HEK293 (cell line): ENCODE measurements at regions not wholly inside any gene's neighbourhood (a gene's known extent, or its start where the extent isn't known, plus 50 kb on each side); places are given as distances from the start of the nearest gene placed in this dataset.

Experiments used
- CTCF ChIA-PET: fragments of 350-600 bp; formaldehyde crosslinking; extraction: SDS; loops from one replicate; lab custom pipeline; 2021; ENCODE audit warnings: antibody characterized with exemption; lab: Yijun Ruan, JAX
- POLR2A ChIA-PET: fragments of 300-600 bp; formaldehyde crosslinking; extraction: SDS; loops from one replicate; lab custom pipeline; 2020; ENCODE audit warnings: antibody characterized with exemption, inconsistent platforms; lab: Yijun Ruan, JAX
- H3K27ac ChIP-seq: fragments of 200-500 bp; sonication (Bioruptor generic); 2 replicates; pipeline ENCODE4 v1.5.1; 2014; ENCODE audit warnings: low read depth, low read length, control low read depth, inconsistent platforms; ENCODE audit errors: extremely low read depth
- H3K36me3 ChIP-seq, 2 experiments: fragments of 200-500 bp in 1 of 2; sonication (Bioruptor generic) in 1 of 2; 1 replicate in 1 of 2; 2 replicates in 1 of 2; pipeline ENCODE4 v1.5.1; 2014 to 2017; ENCODE audit warnings: inconsistent platforms in 2 of 2, low read length in 2 of 2; ENCODE audit not compliant: control insufficient read depth in 2 of 2, insufficient read depth in 1 of 2
- H3K4me1 ChIP-seq: fragments of 200-500 bp; sonication (Bioruptor generic); 2 replicates; pipeline ENCODE4 v1.5.1; 2014; ENCODE audit warnings: mild to moderate bottlenecking, low read length, inconsistent platforms; ENCODE audit not compliant: control insufficient read depth, insufficient read depth
- H3K4me3 ChIP-seq: 2 replicates; pipeline ENCODE4 v1.5.1; 2011; ENCODE audit warnings: low read depth, mild to moderate bottlenecking, control low read depth, low read length, moderate library complexity
- H3K9me3 ChIP-seq: fragments of 200-500 bp; sonication (Bioruptor generic); 2 replicates; pipeline ENCODE4 v1.5.1; 2014; ENCODE audit warnings: low read depth, low read length, inconsistent platforms; ENCODE audit not compliant: control insufficient read depth, insufficient read depth
- KLF8 ChIP-seq: fragments of 450-650 bp; formaldehyde crosslinking; IDR thresholded peaks from 2 replicates; pipeline ENCODE4 v1.5.1; 2016; ENCODE audit warnings: missing biosample characterization, missing genetic modification characterization
- MZF1 ChIP-seq: fragments of 450-650 bp; formaldehyde crosslinking; IDR thresholded peaks from 2 replicates; pipeline ENCODE4 v1.5.1; 2017; ENCODE audit warnings: missing biosample characterization, missing genetic modification characterization, borderline replicate concordance
- PRDM1 ChIP-seq: fragments of 450-650 bp; formaldehyde crosslinking; IDR thresholded peaks from 2 replicates; pipeline ENCODE4; 2016; ENCODE audit warnings: missing biosample characterization, missing genetic modification characterization
- SCRT1 ChIP-seq: fragments of 450-650 bp; formaldehyde crosslinking; IDR thresholded peaks from 2 replicates; pipeline ENCODE4 v1.5.1; 2016; ENCODE audit warnings: missing biosample characterization, missing genetic modification characterization, borderline replicate concordance
- SETDB1 ChIP-seq: IDR thresholded peaks from one replicate; pipeline ENCODE4 v1.6.1; 2017; ENCODE audit warnings: mild to moderate bottlenecking, low read length, moderate library complexity, mixed read lengths; ENCODE audit not compliant: insufficient read length
- TRIM28 ChIP-seq: IDR thresholded peaks from 2 replicates; pipeline ENCODE4 v1.6.1; 2011; ENCODE audit warnings: low read length, control low read depth, borderline replicate concordance
- ZBTB7A ChIP-seq: fragments of 450-650 bp; formaldehyde crosslinking; IDR thresholded peaks from 2 replicates; pipeline ENCODE4 v1.5.1; 2016; ENCODE audit warnings: low read depth, missing biosample characterization, missing genetic modification characterization
- ZNF114 ChIP-seq: fragments of 450-650 bp; formaldehyde crosslinking; IDR thresholded peaks from 2 replicates; pipeline ENCODE4 v1.5.0; 2017; ENCODE audit warnings: missing biosample characterization, missing genetic modification characterization
- ZNF132 ChIP-seq: fragments of 450-650 bp; formaldehyde crosslinking; IDR thresholded peaks from 2 replicates; pipeline ENCODE4 v1.5.1; 2017; ENCODE audit warnings: missing biosample characterization, missing genetic modification characterization, borderline replicate concordance
- ZNF133 ChIP-seq: fragments of 450-650 bp; formaldehyde crosslinking; IDR thresholded peaks from 2 replicates; pipeline ENCODE4 v1.5.1; 2016; ENCODE audit warnings: missing biosample characterization, missing genetic modification characterization
- ZNF157 ChIP-seq: fragments of 450-650 bp; formaldehyde crosslinking; IDR thresholded peaks from 2 replicates; pipeline ENCODE4 v1.5.1; 2016; ENCODE audit warnings: missing biosample characterization, missing genetic modification characterization
- ZNF19 ChIP-seq: fragments of 450-650 bp; formaldehyde crosslinking; IDR thresholded peaks from 2 replicates; pipeline ENCODE4; 2016; ENCODE audit warnings: missing biosample characterization, missing genetic modification characterization, low read depth
- ZNF221 ChIP-seq: fragments of 450-650 bp; formaldehyde crosslinking; IDR thresholded peaks from 2 replicates; pipeline ENCODE4 v1.5.1; 2017; ENCODE audit warnings: missing biosample characterization, missing genetic modification characterization, borderline replicate concordance
- ZNF24 ChIP-seq: fragments of 450-650 bp; formaldehyde crosslinking; IDR thresholded peaks from 2 replicates; pipeline ENCODE4 v1.5.1; 2016; ENCODE audit warnings: missing biosample characterization, missing genetic modification characterization
- ZNF302 ChIP-seq: fragments of 450-650 bp; formaldehyde crosslinking; IDR thresholded peaks from 2 replicates; pipeline ENCODE4 v1.5.1; 2016; ENCODE audit warnings: missing biosample characterization, missing genetic modification characterization, low read depth
- ZNF398 ChIP-seq: fragments of 450-650 bp; formaldehyde crosslinking; IDR thresholded peaks from 2 replicates; pipeline ENCODE4 v1.5.1; 2017; ENCODE audit warnings: missing biosample characterization, missing genetic modification characterization
- ZNF521 ChIP-seq: fragments of 450-650 bp; formaldehyde crosslinking; IDR thresholded peaks from 2 replicates; pipeline ENCODE4 v1.5.1; 2017; ENCODE audit warnings: missing biosample characterization, mild to moderate bottlenecking, missing genetic modification characterization
- ZNF654 ChIP-seq: fragments of 450-650 bp; formaldehyde crosslinking; IDR thresholded peaks from 2 replicates; pipeline ENCODE4 v1.5.1; 2016; ENCODE audit warnings: low read depth, missing biosample characterization, missing genetic modification characterization
- ZNF660 ChIP-seq: fragments of 450-650 bp; IDR thresholded peaks from 2 replicates; pipeline ENCODE4 v1.5.1; 2018; ENCODE audit warnings: missing biosample characterization, mild to moderate bottlenecking, missing genetic modification characterization
- ZNF768 ChIP-seq: fragments of 450-650 bp; formaldehyde crosslinking; IDR thresholded peaks from 2 replicates; pipeline ENCODE4 v1.5.1; 2018; ENCODE audit warnings: missing biosample characterization, mild to moderate bottlenecking, missing genetic modification characterization
- ZNF776 ChIP-seq: fragments of 450-650 bp; formaldehyde crosslinking; IDR thresholded peaks from 2 replicates; pipeline ENCODE4 v1.5.0; 2017; ENCODE audit warnings: missing biosample characterization, missing genetic modification characterization, borderline replicate concordance
- ZNF791 ChIP-seq: fragments of 450-650 bp; formaldehyde crosslinking; IDR thresholded peaks from 2 replicates; pipeline ENCODE4 v1.5.1; 2016; ENCODE audit warnings: missing biosample characterization, missing genetic modification characterization
- ZNF792 ChIP-seq: fragments of 450-650 bp; formaldehyde crosslinking; IDR thresholded peaks from 2 replicates; pipeline ENCODE4 v1.5.1; 2016; ENCODE audit warnings: missing biosample characterization, missing genetic modification characterization
- ZXDB ChIP-seq: fragments of 450-650 bp; formaldehyde crosslinking; IDR thresholded peaks from 2 replicates; pipeline ENCODE4 v1.5.1; 2016; ENCODE audit warnings: missing biosample characterization, missing genetic modification characterization
- TF ChIP-seq, protein P1 (sequence below): fragments of 450-650 bp; formaldehyde crosslinking; IDR thresholded peaks from 2 replicates; pipeline ENCODE4 v1.5.1; 2016; ENCODE audit warnings: missing biosample characterization, missing genetic modification characterization
- TF ChIP-seq, protein P2 (sequence below): fragments of 450-650 bp; formaldehyde crosslinking; conservative IDR thresholded peaks from 2 replicates; pipeline ENCODE4 v1.5.1; 2016; ENCODE audit warnings: low read depth, missing biosample characterization, missing genetic modification characterization
- TF ChIP-seq, protein P3 (sequence below): fragments of 450-650 bp; formaldehyde crosslinking; IDR thresholded peaks from 2 replicates; pipeline ENCODE4 v1.5.1; 2016; ENCODE audit warnings: missing biosample characterization, missing genetic modification characterization

- H3K4me1 ChIP-seq = no peaks in the 10 kb centered on the region
- no peaks in the 10 kb centered on the region for H3K36me3 ChIP-seq
- CTCF ChIA-PET = no interaction called here
- H3K27ac ChIP-seq = no peak overlapping the region
- POLR2A ChIA-PET = no interaction called here
- H3K4me3 ChIP-seq = no peak overlapping the region
- no peaks in the 10 kb centered on the region for H3K9me3 ChIP-seq
- TF ChIP-seq ZNF654 (no peak), SETDB1 (no peak), ZNF133 (no peak), ZNF521 (no peak), PRDM1 (tag by site-specific recombination) (no peak)
Observed at GRCh38 chr4:28256295-28256694, 1395.7 kb downstream of the STIM2 start.

DNA sequence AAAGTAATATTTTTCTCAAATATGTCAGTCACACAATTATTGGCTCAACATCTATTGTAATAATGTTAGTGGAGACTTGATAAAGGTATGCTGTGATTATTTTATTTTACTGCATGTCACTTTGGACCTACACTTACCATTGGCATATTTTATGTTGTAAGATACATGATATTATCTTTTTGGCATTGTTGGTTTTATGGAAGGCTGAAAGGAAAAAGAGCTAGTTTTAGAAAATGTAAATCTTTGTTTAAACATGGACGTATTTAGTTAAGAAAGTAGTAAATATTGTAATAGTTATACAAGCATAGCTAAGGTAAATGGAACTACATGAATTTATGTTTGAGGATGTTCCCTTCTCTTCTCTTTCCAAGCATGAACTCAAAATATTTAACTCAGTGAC lies 1399.3 kb downstream of the STIM2 start:
- TF ChIP-seq, protein P1, sequence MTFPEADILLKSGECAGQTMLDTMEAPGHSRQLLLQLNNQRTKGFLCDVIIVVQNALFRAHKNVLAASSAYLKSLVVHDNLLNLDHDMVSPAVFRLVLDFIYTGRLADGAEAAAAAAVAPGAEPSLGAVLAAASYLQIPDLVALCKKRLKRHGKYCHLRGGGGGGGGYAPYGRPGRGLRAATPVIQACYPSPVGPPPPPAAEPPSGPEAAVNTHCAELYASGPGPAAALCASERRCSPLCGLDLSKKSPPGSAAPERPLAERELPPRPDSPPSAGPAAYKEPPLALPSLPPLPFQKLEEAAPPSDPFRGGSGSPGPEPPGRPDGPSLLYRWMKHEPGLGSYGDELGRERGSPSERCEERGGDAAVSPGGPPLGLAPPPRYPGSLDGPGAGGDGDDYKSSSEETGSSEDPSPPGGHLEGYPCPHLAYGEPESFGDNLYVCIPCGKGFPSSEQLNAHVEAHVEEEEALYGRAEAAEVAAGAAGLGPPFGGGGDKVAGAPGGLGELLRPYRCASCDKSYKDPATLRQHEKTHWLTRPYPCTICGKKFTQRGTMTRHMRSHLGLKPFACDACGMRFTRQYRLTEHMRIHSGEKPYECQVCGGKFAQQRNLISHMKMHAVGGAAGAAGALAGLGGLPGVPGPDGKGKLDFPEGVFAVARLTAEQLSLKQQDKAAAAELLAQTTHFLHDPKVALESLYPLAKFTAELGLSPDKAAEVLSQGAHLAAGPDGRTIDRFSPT (tag by site-specific recombination) = no peak
- no peak for TF ChIP-seq ZNF398
- no peak for TF ChIP-seq SCRT1
- TF ChIP-seq ZNF792 (tag by site-specific recombination) = no peak
- no peak for TF ChIP-seq ZNF660 (tag by site-specific recombination)
- TF ChIP-seq ZNF157 (tag by site-specific recombination) = no peak
- TF ChIP-seq ZNF114 (tag by site-specific recombination) = no peak
- TF ChIP-seq KLF8 (tag by site-specific recombination) = no peak
- no peak for TF ChIP-seq TRIM28
- no peak for TF ChIP-seq ZBTB7A (tag by site-specific recombination)
- TF ChIP-seq ZNF654 = no peak
- no peak for TF ChIP-seq ZNF776
- no peak for TF ChIP-seq ZNF19 (tag by site-specific recombination)
- no peak for TF ChIP-seq ZNF24 (tag by site-specific recombination)
- no peaks in the 10 kb centered on the region for H3K4me1 ChIP-seq
- H3K9me3 ChIP-seq = no peaks in the 10 kb centered on the region
- no peak overlapping the region for H3K4me3 ChIP-seq
- H3K36me3 ChIP-seq = no peaks in the 10 kb centered on the region
- ChIA-PET POLR2A (no interaction called here), CTCF (no interaction called here)
- H3K27ac ChIP-seq = no peak overlapping the region

DNA sequence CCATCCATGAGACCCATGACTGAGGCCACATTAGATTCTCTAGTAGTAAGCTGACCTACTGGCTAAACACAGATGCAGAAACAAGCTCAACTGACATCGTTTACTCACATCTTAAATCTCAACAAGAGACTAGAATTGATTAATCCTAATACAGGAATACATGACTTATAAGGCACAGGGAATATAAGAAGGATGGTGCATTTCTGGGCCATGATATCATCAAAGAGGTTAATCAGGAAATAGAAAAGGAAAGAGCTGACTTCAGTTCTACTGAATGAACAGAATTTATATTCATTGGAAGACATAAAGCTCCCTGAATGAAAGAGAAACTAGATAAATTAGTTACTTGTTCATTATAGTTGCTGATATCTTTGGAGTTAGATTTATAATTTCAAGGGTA lies 1406.5 kb downstream of the STIM2 start:
- no peaks in the 10 kb centered on the region for H3K36me3 ChIP-seq
- H3K9me3 ChIP-seq = no peaks in the 10 kb centered on the region
- CTCF ChIA-PET = interaction anchor here (0.6 kb wide), 2 partner anchors 573 to 1820 kb away, joined by 3 read pairs; no protein-coding TSS in a partner anchor
- H3K4me1 ChIP-seq = no peaks in the 10 kb centered on the region
- no peak overlapping the region for H3K27ac ChIP-seq
- POLR2A ChIA-PET = no interaction called here
- H3K4me3 ChIP-seq = no peak overlapping the region
- TF ChIP-seq ZNF791 (no peak), MZF1 (tag by site-specific recombination) (no peak), ZNF221 (tag by site-specific recombination) (no peak), ZNF132 (tag by site-specific recombination) (no peak), ZNF302 (tag by site-specific recombination) (no peak), ZNF768 (tag by site-specific recombination) (no peak), ZXDB (no peak)
- TF ChIP-seq, protein P2, sequence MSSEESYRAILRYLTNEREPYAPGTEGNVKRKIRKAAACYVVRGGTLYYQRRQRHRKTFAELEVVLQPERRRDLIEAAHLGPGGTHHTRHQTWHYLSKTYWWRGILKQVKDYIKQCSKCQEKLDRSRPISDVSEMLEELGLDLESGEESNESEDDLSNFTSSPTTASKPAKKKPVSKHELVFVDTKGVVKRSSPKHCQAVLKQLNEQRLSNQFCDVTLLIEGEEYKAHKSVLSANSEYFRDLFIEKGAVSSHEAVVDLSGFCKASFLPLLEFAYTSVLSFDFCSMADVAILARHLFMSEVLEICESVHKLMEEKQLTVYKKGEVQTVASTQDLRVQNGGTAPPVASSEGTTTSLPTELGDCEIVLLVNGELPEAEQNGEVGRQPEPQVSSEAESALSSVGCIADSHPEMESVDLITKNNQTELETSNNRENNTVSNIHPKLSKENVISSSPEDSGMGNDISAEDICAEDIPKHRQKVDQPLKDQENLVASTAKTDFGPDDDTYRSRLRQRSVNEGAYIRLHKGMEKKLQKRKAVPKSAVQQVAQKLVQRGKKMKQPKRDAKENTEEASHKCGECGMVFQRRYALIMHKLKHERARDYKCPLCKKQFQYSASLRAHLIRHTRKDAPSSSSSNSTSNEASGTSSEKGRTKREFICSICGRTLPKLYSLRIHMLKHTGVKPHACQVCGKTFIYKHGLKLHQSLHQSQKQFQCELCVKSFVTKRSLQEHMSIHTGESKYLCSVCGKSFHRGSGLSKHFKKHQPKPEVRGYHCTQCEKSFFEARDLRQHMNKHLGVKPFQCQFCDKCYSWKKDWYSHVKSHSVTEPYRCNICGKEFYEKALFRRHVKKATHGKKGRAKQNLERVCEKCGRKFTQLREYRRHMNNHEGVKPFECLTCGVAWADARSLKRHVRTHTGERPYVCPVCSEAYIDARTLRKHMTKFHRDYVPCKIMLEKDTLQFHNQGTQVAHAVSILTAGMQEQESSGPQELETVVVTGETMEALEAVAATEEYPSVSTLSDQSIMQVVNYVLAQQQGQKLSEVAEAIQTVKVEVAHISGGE (tag by site-specific recombination) = no peak
- TF ChIP-seq, protein P3, sequence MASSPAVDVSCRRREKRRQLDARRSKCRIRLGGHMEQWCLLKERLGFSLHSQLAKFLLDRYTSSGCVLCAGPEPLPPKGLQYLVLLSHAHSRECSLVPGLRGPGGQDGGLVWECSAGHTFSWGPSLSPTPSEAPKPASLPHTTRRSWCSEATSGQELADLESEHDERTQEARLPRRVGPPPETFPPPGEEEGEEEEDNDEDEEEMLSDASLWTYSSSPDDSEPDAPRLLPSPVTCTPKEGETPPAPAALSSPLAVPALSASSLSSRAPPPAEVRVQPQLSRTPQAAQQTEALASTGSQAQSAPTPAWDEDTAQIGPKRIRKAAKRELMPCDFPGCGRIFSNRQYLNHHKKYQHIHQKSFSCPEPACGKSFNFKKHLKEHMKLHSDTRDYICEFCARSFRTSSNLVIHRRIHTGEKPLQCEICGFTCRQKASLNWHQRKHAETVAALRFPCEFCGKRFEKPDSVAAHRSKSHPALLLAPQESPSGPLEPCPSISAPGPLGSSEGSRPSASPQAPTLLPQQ (tag by site-specific recombination) = no peak
